Upper lobe of left lung (tissue), 6 donors: ENCODE measurements at regions not wholly inside any gene's neighbourhood (a gene's known extent, or its start where the extent isn't known, plus 50 kb on each side); places are given as distances from the start of the nearest gene placed in this dataset.

Experiments used
- ATAC-seq, 2 donors: fragments of 200-7000 bp; cut with Tn5 transposase; one replicate each; pipeline ENCODE4 v1.9.1; 2022; ENCODE audit warnings: mild to moderate bottlenecking in 2 of 2, moderate library complexity in 2 of 2; ENCODE audit not compliant: low FRiP score in 2 of 2
- DNase-seq, 2 donors: peaks; one replicate each; pipeline ENCODE4 v3.0.0-alpha.2; 2019 to 2020
- H3K27ac ChIP-seq, 4 donors: fragments of 200-600 bp; sonication (generic); one replicate each; pipeline ENCODE4 v1.5.1; 2016 to 2019
- H3K27me3 ChIP-seq, 4 donors: fragments of 200-600 bp; sonication (generic); one replicate each; pipeline ENCODE4 v1.5.1; 2017 to 2019
- H3K36me3 ChIP-seq, 4 donors: fragments of 200-600 bp; sonication (generic); one replicate each; pipeline ENCODE4 v1.5.1; 2016 to 2019
- H3K4me1 ChIP-seq, 4 donors: fragments of 200-600 bp; sonication (generic); one replicate each; pipeline ENCODE4 v1.5.1; 2018 to 2019
- H3K4me3 ChIP-seq, 4 donors: fragments of 200-600 bp; sonication (generic); one replicate each; pipeline ENCODE4 v1.5.1; 2017 to 2019; ENCODE audit warnings: mild to moderate bottlenecking in 2 of 4, moderate library complexity in 1 of 4
- H3K9me3 ChIP-seq, 4 donors: fragments of 200-600 bp; sonication (generic); one replicate each; pipeline ENCODE4 v1.5.1; 2018 to 2019
- CTCF ChIP-seq, 6 experiments: fragments of 450-650 bp in 4 of 6; fragments of 200-600 bp in 2 of 6; sonication (generic) in 2 of 6; IDR thresholded peaks; one replicate each; pipeline ENCODE4 v1.5.1; 2016 to 2019; ENCODE audit warnings: antibody characterized with exemption in 6 of 6
- EP300 ChIP-seq, 4 donors: sonication (generic); formaldehyde crosslinking; IDR thresholded peaks; one replicate each; pipeline ENCODE4 v1.5.1; 2017; ENCODE audit warnings: antibody characterized with exemption in 4 of 4, control low read depth in 2 of 4
- POLR2A ChIP-seq, 4 donors: fragments of 450-650 bp; IDR thresholded peaks; one replicate each; pipeline ENCODE4 v1.5.1; 2016 to 2017; ENCODE audit warnings: antibody characterized with exemption in 4 of 4, mild to moderate bottlenecking in 2 of 4
- POLR2AphosphoS5 ChIP-seq, 2 donors: sonication (generic); formaldehyde crosslinking; IDR thresholded peaks; one replicate each; pipeline ENCODE4 v1.5.1; 2017; ENCODE audit warnings: antibody characterized with exemption in 2 of 2
- WGBS, 2 donors: methylation state at CpG; one replicate each; pipeline ENCODE4 v1.1.5; 2017 to 2018; 5-methylcytosine and 5-hydroxymethylcytosine counted together
- donor health status: DM: no; HTN: no; CAD: no; lungs with moderate emphysema.
- donor health status: DM: no; HTN: yes; CAD: no; lungs with severe emphysema.

GRCh38 chr11:27795955-27796861, 96.0 kb upstream of the BDNF start:
- Histone ChIP-seq H3K27me3 (no peaks in the 10 kb centered on the region), H3K4me3 (no peak overlapping the region), H3K9me3 (no peaks in the 10 kb centered on the region), H3K4me1 (no peaks in the 10 kb centered on the region), H3K27ac (no peak overlapping the region), H3K36me3 (no peaks in the 10 kb centered on the region)
- peak; percentile 41 to 62 for ATAC-seq
- peak in 1 of 2 donors; percentile 35 for DNase-seq
- 22 to 23% methylated on average over 8 to 9 of the region's 9 CpGs for WGBS, 2 donors
- TF ChIP-seq EP300 (IDR thresholded peaks at IDR 0.05), result no peak
- no peak for TF ChIP-seq POLR2A (IDR thresholded peaks at IDR 0.05)
- TF ChIP-seq POLR2AphosphoS5 (IDR thresholded peaks at IDR 0.05), result no peak
- no peak for TF ChIP-seq CTCF (IDR thresholded peaks at IDR 0.05)

- no peak overlapping the region for H3K4me3 ChIP-seq
- no peaks in the 10 kb centered on the region for H3K9me3 ChIP-seq
- no peak for ATAC-seq
- H3K36me3 ChIP-seq, result no peaks in the 10 kb centered on the region
- TF ChIP-seq EP300 (IDR thresholded peaks at IDR 0.05) (no peak), POLR2A (IDR thresholded peaks at IDR 0.05) (no peak), POLR2AphosphoS5 (IDR thresholded peaks at IDR 0.05) (no peak), CTCF (IDR thresholded peaks at IDR 0.05) (no peak)
- no peak overlapping the region for H3K27ac ChIP-seq
- DNase-seq, result no peak
- no peaks in the 10 kb centered on the region for H3K4me1 ChIP-seq
- 63 to 67% methylated on average over 2 of the region's 2 CpGs for WGBS, 2 donors
- no peaks in the 10 kb centered on the region for H3K27me3 ChIP-seq
These were observed 86.6 kb upstream of the BDNF start for GRCh38 chr11:27786864-27787263.

GRCh38 chr11:27786331-27786730, 86.1 kb upstream of the BDNF start:
- no peak overlapping the region for H3K4me3 ChIP-seq
- ATAC-seq (no peak), DNase-seq (no peak)
- TF ChIP-seq CTCF (IDR thresholded peaks at IDR 0.05) (no peak), POLR2A (IDR thresholded peaks at IDR 0.05) (no peak), EP300 (IDR thresholded peaks at IDR 0.05) (no peak), POLR2AphosphoS5 (IDR thresholded peaks at IDR 0.05) (no peak)
- no peaks in the 10 kb centered on the region for H3K4me1 ChIP-seq
- WGBS, 2 donors, result 89 to 94% methylated on average over 2 of the region's 2 CpGs
- H3K9me3 ChIP-seq, result no peaks in the 10 kb centered on the region
- H3K27ac ChIP-seq, result no peak overlapping the region
- no peaks in the 10 kb centered on the region for H3K36me3 ChIP-seq
- no peaks in the 10 kb centered on the region for H3K27me3 ChIP-seq

- Histone ChIP-seq H3K27me3 (no peaks in the 10 kb centered on the region), H3K9me3 (no peaks in the 10 kb centered on the region), H3K4me3 (no peak overlapping the region), H3K27ac (no peak overlapping the region), H3K4me1 (no peaks in the 10 kb centered on the region), H3K36me3 (no peaks in the 10 kb centered on the region)
- TF ChIP-seq CTCF (IDR thresholded peaks at IDR 0.05) (no peak), POLR2A (IDR thresholded peaks at IDR 0.05) (no peak), EP300 (IDR thresholded peaks at IDR 0.05) (no peak), POLR2AphosphoS5 (IDR thresholded peaks at IDR 0.05) (no peak)
- no peak for ATAC-seq
- 64% methylated on average over 5 of the region's 5 CpGs for WGBS, 2 donors
- DNase-seq, result no peak
These were observed 83.6 kb upstream of the BDNF start for GRCh38 chr11:27783701-27784355.
